ENCODE measurements at regions not wholly inside any gene's neighbourhood (a gene's known extent, or its start where the extent isn't known, plus 50 kb on each side); places are given as distances from the start of the nearest gene placed in this dataset.

DNA sequence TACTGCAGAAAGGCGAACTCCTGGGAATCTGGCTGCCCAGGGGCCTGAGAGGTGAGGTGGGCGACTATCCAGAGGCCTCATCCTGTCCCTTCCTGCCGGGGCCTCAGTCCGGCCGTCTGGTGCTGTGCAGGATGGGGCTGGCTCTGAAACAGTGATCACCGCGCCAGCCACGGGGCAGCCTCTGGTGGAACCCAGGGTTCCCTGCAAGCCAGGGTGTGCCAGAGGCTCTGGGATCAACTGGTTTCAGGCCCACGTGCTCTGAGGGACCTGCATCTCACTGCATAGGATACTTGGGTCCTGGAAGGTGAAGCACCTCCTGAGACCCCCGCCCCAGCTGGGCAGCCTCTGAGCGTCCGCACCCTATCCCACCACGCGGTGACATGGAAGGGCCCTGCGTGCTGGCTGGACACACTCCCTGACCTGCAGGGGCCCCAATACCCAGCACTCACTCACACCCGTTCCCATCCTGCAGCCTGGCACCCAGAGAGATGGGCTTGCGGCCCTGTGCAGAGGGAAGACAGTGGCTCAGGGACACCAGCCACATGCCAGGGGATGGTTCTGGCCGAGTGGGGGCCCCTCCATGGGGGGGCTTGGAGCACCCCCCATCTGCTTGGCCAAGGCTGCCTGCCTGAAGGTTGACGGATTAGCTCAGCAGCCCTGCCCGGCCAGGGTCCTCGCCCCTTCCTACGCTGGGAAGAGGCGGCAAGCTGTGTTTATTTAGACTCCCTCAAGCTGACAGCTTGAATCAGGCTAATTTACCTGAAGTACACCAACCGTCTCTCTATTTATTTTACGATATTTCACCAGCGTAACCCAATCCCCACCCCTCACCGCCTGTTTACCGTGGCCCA is 64.3 kb upstream of the TTC34 start:
- DNase-seq (ENCODE audit: low spot score) = no peak

DNA sequence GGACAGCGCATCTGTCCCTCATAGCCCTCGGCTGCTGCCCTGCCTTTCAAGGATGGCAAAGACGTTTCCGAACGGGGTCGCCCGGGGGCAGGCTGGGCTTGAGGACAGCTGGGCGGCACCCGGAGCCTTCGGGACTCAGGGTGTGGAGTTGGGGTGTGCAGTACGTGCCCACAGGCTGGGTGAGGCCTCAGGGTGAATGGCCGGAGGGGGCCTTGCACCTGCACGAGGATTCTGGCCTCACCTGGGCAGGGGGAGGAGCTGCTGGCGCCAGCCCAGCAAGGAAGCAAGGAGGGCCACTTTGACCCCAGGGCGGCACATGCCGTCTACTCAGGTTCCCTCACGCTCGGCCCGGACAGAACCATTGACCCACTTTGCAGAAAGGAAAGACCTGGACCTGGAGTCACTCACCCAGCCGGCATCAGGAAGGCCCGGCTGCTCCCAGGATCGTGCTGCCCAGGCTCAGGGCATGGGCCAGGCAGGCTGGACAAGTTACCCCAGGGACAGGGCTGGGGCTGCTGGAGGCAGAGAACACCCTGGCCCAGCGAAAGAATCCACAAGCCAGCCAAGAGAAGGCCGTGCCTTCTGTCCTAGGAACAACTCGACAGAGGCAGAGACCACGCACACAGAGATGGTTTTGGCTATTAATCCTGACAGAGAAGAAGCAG is 65.1 kb upstream of the TTC34 start:
- no peak for DNase-seq (ENCODE audit: low spot score)

DNA sequence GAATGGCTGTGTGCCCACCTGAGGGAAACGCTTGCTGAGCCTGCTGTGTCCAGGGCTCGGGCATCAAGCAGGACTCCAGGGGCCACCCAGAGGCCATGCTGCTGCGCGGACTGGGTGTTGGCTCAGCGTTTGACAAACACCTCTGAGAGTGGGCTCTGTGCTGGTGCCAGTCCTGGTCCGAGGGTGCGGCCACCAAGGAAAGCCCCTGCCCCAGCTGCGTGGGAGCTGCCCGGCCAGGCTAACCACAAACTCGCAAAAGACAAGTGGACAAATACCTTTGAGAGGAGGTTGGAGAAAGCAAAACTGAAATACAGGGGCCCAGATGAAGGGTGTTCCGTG is 65.6 kb upstream of the TTC34 start:
- DNase-seq (ENCODE audit: low spot score) = no peak

DNA sequence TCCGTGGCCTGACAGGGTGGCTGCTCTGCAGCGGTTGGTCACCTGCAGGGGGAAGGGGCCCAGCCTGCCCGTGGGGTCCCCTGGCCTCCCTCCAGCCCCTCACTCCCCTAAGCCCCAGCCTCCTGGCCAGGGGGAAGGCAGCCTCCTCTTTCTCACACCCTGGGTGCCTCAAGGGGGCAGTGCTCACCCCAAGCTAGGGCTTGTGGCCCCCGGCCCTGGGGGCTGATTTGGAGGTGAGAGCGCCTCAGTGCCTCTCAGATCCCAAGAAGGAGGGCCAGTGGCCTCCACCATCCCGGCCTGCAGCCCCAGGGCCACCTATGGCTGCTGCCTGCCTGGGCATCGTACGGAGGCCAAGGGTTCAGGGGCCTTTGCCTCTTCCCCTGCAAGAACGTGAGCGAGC is 66.4 kb upstream of the TTC34 start:
- no peak for DNase-seq (ENCODE audit: low spot score)

DNA sequence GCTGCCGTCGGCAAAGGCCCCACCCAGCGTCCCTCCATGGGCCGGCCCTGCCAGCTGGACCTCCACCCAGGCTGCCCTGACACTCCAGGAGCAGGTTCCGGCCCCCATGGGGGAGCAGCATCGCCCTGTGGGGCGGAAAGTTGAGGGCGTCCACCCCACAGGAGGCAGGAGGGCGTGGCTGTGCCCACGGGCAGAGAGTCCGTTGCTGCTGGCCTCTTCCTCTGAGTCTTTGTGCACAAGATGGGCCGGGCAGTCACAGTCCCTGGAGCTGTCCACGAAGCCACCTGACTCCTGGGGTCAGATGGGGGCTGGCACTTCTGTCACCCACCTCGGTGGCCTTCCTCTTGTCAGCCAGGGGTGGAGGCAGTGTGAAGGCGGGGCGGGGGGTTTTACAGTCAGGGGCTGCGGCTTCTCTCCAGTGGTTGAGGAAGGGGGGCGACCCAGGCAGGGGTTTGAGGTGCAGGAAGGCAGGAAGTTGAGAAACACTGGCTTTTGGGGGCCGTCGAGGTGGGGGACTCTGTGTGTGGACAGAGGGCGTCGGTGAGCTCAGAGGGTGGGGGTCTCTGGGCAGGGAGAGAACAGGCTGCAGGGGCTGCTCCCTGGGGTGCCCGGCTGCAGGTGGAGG is 67.2 kb upstream of the TTC34 start:
- no peak for DNase-seq (ENCODE audit: low spot score)

DNA sequence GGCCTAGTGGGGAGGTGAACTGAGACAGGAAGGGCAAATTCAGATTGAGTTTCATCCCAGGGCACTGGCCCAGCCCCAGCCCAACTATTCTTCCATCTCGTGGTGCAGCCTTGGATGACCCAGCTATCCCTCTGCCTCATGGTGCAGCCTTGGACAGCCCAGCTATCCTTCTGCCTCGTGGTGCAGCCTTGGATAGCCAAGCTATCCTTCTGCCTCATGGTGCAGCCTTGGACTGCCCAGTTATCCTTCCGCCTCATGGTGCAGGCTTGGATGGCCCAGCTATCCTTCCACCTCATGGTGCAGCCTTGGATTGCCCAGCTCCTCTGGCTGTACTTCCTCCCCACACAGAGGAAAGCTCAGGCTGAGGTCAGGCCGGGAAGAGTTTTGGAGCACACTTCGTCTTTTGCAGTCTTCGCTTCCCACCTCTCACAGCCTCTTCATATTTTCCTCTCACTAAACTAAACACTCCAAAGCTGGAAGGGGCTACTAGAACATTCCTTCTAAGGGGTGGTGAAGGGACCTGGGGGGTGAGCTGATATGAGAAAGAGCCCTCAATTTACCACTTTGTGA is 69.8 kb upstream of the TTC34 start:
- DNase-seq (ENCODE audit: low spot score) = no peak

DNA sequence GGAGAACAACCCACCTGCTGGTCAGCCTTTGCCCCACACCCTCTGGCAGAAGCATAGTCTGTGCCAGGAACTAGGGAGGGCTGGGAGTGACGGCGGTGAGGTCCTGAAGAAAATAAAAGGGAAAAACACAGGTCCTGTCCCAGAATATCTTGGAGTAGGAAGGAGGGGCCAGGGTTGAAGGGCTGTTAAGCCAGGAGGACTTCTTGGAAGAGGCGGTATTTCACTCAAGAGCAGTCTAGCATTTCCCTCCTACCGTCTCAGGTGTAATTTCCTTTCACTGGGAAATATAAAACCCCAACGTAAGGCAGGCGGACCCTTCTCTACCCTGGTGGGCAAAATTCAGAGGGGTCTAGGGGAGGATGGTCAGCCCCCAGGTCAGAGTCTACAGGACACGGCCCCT is 72.7 kb upstream of the TTC34 start:
- no peak for DNase-seq (ENCODE audit: low spot score)

DNA sequence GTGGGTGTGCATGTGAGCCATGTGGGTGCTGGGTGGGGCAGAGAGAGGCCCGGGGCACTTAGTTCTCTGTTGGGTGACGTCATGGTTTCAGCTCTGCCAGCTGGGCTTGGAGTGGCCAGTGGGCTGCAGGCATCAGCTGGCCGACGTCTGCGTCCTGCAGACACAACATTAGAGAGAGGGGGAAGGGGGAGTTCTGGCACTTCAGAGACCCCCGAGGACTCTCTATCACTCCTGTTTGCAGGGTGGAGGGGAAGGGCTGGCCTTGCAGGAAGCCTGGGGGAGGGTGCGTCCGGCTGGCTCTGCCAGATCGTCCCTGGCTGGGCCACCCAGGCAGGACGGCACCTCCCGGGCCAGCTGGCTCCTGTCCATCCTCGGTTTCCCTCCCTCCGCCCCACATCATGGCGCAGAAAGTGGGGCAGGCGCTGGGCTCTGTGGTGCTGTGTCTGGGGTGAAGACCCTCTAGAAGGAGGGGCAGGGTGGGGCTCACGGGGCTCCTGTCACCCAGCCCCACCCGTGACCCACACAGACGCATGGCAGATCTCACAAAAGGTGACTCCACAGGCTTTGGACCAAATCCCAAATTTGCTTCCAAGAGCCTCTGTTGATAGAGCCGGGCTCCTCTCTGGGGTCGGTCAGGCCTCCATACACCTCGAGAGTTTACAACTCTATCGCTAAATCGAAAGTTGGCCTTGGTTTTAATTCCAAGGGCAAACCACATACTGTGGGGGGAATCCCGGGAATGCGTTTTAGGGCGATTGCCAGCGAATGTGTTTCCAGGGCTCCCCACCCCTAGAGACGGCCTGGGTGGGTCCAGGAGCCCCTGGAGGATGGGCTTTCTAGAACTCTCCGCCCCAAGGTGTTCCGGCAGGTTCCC is 73.4 kb upstream of the TTC34 start:
- no peak for DNase-seq (ENCODE audit: low spot score)

DNA sequence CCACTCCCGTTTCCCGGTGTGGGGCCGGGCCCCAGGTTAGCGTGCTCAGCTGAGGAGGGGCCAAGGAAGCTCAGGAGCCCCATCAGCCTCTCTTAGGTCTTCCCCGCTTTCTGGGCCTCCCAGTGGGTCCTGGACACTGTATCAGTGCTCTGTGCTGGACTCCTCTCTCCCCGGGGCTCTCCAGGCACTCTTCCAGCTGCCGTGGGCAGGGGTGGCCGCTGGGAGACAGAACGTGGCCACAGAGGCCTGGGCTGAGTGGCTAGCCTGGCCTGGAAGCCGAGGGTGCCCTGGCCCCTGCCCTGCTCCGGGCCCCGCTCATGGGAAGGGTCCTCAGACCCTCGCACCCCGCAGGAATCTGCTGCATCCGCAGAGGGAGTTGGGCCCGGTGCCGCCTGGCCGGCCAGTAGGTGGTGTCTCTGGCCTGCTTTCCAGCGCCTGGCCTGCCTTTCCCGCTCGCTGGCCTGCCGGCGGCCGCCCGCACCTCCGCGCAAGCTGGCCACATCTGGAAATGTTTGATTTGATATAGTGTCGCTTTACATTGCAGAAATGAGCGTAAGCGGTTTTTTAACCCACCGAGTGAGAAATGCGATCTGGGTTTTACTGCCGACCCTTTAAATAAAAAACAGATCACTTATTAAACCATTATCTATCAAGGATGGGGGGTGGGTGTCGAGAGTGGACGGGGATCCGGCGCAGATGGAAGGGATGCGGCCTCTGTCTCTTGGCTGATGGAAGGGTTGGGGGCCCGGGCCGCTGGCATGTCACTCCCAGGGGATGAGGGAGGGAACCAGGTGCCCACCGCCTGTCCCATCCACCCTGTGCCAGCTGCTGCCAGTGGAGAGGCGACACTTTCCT is 74.4 kb upstream of the TTC34 start:
- peak; percentile 23 for DNase-seq (ENCODE audit: low spot score)

DNA sequence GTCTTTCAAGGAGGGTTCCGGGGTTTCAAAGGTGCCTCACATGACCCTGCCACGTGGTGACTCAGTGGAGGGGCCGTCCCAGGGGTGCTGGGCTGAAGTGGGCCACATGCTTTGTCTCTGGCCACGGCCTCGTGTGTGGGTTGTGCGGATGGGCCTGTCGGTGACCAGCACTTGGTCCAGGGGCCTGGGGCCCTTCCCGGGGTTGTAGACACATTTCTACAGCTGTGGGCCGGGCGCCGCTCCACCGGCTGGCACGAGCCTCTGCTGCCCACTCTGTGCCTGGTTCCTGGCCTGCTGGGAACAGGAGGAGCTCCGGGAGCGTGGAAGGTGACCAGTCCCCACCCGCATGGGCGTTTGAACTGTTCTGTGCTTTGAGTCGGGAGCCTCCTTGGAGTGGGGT is 75.4 kb upstream of the TTC34 start:
- DNase-seq (ENCODE audit: low spot score) = no peak

DNA sequence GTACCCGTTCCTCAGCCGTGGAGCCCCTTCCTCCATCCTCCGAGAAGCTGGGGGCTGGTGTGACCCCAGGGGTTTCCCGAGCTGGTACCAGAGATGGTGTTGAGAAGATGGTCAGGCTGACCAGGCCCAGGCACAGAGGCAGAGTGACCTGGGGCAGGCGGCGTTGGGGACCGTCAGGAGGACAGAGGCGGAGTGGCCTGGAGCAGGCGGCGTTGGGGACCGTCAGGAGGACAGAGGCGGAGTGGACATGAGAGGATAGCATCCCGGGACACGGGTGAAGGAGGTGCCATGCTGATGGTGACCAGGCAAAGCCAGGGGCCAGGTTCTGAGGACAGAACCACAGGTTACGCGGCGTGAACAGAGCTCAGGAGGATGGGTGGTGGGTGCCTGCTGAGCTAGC is 75.9 kb upstream of the TTC34 start:
- DNase-seq (ENCODE audit: low spot score) = no peak

DNA sequence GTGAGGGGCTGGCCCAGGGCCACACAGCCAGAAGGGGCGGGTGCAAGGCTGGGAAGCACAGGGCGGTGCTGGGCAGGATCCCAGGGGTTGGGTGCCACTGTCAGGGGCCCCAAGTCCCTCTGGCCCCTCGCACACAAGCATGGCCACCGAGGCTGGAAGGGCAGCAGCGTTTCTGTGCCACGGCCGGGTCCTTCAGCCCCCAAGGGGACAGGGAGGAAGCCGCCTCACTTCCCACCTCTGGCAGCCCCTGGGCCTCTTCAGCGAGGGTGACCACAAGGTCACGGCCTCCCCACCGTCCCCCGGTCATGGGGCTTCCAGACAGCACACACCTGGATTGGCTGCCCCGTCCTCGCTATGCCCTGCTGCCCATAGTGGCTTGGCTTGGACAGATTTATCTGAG is 77.1 kb upstream of the TTC34 start:
- DNase-seq (ENCODE audit: low spot score) = no peak

DNA sequence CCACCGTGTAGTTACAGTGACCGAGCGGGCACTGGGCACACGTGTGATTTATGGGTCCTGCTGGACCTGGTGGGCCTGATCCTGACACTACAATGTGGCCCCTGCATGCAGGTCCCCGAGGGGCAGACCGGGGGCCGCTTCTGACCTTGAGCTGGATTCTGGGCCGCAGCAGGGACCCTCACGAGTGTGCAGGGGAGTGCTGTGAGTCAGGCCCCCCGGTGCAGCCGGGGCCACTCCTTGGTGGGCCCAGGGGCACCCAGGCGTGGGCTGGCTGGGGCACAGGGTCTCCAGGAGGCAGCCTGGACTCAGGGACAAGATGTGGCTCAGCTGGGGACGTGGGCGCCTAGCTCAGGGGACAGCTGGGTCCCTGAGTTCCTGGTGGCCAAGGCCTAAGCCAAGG is 77.5 kb upstream of the TTC34 start:
- no peak for DNase-seq (ENCODE audit: low spot score)

DNA sequence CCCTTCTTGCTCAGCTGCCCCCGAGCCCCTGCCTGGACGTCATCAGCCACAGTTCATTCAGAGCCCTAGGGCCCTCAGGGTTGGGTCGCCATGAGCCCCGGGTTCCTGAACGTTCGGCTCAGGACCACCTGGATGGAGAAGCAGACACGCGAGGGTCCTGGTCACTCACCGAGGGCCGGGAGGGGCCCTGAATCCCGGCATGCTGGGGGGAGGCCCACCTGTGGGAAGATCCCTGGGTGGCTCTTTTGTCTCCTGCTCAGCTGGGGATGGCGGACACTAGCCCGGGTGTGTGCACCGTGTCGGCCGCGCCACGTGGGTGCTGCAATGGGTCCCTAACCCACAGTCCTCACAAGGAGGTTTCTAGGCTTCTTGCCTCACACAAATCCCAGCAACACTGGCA is 78.1 kb upstream of the TTC34 start:
- no peak for DNase-seq (ENCODE audit: low spot score)

DNA sequence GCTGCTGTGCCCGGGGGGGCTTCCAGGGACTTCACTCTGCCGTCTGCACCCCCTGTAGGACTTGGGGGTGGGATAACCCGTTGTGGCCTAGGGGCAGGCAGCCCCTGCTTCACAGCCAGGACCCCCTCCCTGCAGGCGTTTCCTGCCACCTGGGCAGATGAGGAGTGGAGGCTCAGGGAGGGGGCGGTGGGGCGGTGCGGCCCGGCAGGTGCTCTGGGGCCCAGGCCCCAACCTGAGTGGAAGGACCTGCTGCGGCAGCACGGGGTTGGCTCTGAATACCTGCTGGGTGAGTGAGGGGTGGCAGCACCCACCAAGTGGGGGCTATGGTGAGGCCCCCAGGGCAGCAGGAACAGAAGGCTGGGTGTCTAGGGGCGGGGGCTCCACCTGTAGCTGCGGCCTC is 78.6 kb upstream of the TTC34 start:
- DNase-seq (ENCODE audit: low spot score) = no peak

DNA sequence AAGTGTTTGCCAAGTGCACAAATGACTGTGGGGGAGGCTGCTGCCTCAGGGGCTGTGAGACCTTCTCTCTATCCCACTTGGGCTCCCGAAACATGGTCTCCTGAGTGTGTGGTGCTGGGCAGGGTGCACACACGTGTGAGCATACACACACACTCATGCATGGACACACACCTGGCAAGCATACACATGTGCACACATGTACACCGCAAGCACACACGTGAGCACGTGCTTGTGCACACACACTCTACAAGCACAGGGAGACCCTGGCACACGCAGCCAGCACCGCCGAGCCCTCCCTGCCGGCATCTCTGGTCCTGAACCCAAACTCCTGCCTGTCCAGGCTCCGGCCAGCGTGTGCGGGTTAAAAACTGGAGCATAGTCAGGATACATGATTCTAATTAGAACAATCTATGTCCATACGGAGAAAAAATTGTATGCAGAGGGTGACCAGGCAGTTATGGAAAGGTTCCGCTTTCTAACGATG is 79.4 kb upstream of the TTC34 start:
- no peak for DNase-seq (ENCODE audit: low spot score)

DNA sequence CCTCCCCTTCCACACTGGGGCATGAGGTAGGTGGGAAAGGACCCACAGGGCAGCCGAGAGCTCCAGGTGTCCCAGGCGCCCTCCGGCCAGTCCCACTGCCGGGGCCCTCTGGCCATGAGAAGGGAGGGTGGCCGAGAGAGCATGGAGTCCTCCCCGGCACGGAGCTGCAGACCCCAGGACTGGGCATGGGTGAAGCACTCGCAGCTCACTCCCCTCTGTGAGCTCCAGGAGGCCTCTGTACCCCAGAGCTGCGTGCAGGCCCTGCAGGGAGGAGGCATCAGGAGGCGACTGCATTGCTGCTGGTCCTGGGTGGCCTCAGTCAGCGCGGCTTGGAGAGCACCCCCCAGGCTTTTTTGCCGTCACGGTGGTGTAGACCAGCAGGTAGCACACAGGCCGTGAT is 80.1 kb upstream of the TTC34 start:
- DNase-seq (ENCODE audit: low spot score) = no peak

DNA sequence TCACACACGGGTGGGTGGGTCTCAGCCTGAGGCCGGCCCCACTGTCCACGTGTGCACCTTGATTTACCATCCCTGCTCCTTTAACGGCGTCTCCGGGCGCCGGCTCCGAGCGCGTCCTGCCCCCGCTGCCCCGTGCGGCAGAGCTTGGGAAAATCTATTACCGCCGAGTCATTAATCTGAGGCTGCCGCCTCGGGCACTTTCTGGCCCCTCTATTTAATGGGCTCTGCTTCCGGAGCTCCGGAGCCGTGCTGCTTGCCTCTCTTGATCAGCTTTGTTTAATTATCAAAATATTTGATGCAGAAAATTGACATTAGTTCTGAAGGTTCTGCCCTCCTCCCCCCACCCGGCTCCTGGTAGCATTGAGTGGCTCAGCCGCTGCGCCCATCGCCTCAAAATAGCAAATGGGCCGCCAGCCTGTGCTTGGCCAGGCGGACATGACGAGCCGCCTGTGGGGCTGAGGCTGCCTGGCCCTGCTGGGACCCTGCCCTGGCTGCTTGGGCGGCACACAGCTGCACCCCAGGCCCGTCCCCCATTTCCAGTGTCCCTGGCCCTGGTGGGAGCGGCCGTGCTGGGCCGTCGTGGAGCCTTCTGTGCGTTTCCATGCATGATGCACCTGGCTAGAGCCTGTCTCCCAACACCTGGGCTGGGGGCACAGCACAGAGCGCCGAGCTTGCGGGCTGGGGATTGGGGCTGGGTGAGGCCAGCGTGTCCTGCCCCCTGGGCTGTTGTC is 81.6 kb upstream of the TTC34 start:
- DNase-seq (ENCODE audit: low spot score) = no peak

DNA sequence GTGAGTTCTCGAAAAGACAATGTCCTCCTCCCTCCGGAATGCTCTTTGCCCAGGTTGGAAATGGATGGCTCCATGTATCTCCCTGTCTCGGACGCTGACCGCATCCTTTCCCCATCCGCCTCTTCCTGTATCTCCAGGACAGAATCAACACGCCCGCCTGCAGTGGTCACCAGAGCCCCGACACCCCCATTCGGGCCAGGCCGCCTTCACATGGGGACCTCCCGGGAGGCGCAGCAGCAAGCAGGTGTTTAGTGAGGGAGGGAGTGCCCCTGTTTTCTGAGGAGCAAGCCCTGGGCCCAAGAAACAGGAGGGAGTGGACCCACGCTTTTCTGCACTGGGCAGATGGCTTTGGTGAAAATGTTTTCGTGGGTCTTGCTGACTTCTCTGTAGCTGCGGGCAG is 83.5 kb upstream of the TTC34 start:
- no peak for DNase-seq (ENCODE audit: low spot score)

DNA sequence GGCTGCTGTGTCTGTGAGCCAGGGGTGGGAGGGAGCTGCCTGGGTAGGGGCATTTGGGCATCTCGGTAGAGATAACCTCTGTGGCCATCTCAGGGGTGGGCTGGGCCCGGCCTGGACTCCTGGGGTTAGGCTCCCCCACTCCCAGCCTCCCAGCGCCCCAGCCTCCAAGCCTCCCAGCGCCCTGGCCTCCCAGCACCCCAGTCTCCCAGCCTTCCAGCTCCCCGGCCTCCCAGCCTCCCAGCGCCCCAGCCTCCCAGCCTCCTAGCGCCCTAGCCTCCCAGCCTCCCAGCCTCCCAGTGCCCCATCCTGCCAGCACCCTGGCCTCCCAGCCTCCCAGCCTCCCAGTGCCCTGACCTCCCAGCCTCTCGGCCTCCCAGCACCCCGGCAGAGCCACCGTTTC is 85.1 kb upstream of the TTC34 start:
- DNase-seq (ENCODE audit: low spot score) = no peak

Measured in umbilical cord (tissue), 1 donor.